Aorta (tissue), 5 donors: ENCODE measurements at regions not wholly inside any gene's neighbourhood (a gene's known extent, or its start where the extent isn't known, plus 50 kb on each side); places are given as distances from the start of the nearest gene placed in this dataset.
A peak's percentile ranks its signal among the peaks of the same experiment; 100 is the strongest.

Experiments used
- ATAC-seq: fragments of 200-7000 bp; cut with Tn5 transposase; one replicate; pipeline ENCODE4 v1.9.1; 2022; ENCODE audit warnings: moderate library complexity; ENCODE audit not compliant: low FRiP score
- DNase-seq, 2 donors: peaks; one replicate each; pipeline ENCODE4 v3.0.0-alpha.2; 2020
- H3K27ac ChIP-seq, 2 donors: one replicate each; pipeline ENCODE4 v1.5.1; 2013; ENCODE audit warnings: low read length in 2 of 2, mild to moderate bottlenecking in 2 of 2, moderate library complexity in 2 of 2, control low read depth in 1 of 2, inconsistent platforms in 1 of 2, low read depth in 1 of 2
- H3K27me3 ChIP-seq, 2 donors: one replicate each; pipeline ENCODE4 v1.6.1; 2013; ENCODE audit warnings: control low read depth in 1 of 2, low read length in 1 of 2, mild to moderate bottlenecking in 1 of 2, moderate library complexity in 1 of 2; ENCODE audit not compliant: insufficient read depth in 2 of 2, control insufficient read depth in 1 of 2
- H3K36me3 ChIP-seq, 2 donors: one replicate each; pipeline ENCODE4 v1.6.1; 2013; ENCODE audit warnings: control low read depth in 1 of 2, low read length in 1 of 2, mild to moderate bottlenecking in 1 of 2; ENCODE audit not compliant: insufficient read depth in 2 of 2, control insufficient read depth in 1 of 2
- H3K4me1 ChIP-seq, 2 donors: one replicate each; pipeline ENCODE4 v1.6.1; 2013; ENCODE audit warnings: low read length in 2 of 2, control low read depth in 1 of 2, mild to moderate bottlenecking in 1 of 2, moderate library complexity in 1 of 2; ENCODE audit not compliant: insufficient read depth in 2 of 2, control insufficient read depth in 1 of 2
- H3K4me3 ChIP-seq, 2 donors: one replicate each; pipeline ENCODE4 v1.5.1; 2013; ENCODE audit warnings: low read length in 2 of 2, control low read depth in 1 of 2, mild to moderate bottlenecking in 1 of 2
- H3K9me3 ChIP-seq: one replicate; pipeline ENCODE4 v1.6.1; 2013; ENCODE audit warnings: mild to moderate bottlenecking, low read length; ENCODE audit not compliant: control insufficient read depth
- WGBS, 2 donors: extraction: QIAGEN DNeasy Blood & Tissue Kit; methylation state at CpG; one replicate each; pipeline ENCODE4 v1.1.7; 2013; 5-methylcytosine and 5-hydroxymethylcytosine counted together
- intact Hi-C, 2 donors: fragments of 100-400 bp; cut with DNase I; formaldehyde crosslinking; loops; one replicate each; pipeline versions ENCODE4 v1.14.2 to v1.15.0; 2022
- donor health status: healthy with polysubstance abuse.
- donor health status: Bipolar disorder and iron deficiency.
- donor health status: DM: no; HTN: no; CAD: no.
- donor health status: DM: no; HTN: no; CAD: no.
- donor health status: DM: yes; HTN: yes; CAD: no.

DNA sequence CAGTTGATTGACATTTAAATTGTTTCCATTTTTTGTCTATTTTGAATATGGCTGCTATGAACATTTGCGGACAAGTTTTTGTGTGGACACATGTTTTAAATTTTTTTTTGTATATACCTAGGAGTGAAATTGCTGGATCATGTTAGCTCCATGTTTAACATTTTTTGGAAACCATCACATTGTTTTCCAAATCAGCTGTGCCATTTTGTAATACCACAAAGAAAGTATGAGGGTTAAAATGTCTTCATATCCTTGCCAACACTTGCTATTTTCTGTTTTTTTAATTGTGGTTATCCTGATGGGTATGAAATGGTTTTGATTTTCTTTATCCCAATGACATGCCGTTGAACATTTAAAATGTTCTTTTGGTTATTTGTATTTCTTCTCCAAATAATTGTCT is 52.1 kb downstream of the CARTPT start:
- no peaks in the 10 kb centered on the region for H3K9me3 ChIP-seq
- H3K4me3 ChIP-seq: no peak overlapping the region
- no peak for DNase-seq
- H3K27me3 ChIP-seq: no peaks in the 10 kb centered on the region
- no peaks in the 10 kb centered on the region for H3K4me1 ChIP-seq
- no peak for ATAC-seq
- H3K27ac ChIP-seq: no peak overlapping the region
- no peaks in the 10 kb centered on the region for H3K36me3 ChIP-seq
- 88 to 93% methylated on average over 2 of the region's 2 CpGs for WGBS, 2 donors
- intact Hi-C loops: no loop called here

DNA sequence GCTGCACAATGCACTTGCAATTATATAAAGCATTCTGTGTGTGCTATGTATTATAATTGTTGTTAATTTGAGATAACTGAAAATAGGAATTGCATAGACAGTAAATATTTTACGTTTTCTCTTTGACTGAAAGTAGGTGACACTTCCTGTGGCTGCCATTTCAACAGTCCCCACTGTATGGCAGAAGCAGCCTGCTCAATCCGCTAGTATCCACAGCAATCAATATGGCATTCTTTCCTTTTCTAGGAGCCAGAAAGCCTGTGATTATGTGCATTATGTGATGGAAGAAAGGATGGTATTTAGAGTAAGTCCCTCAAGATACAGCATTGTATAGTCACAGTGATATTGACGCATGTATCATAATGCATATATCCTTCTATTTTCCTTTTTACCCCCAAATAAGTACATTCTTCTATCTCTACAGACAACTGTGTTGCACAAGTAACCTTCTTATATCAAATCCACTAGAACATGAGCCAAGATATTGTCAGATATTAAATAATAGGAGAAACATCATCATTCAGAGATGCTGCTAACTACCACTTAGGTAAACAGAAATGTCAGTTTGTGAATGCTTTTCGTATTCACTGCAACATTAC is 59.7 kb downstream of the CARTPT start:
- Histone ChIP-seq H3K4me3 (no peak overlapping the region), H3K4me1 (no peaks in the 10 kb centered on the region), H3K27me3 (no peaks in the 10 kb centered on the region), H3K36me3 (no peaks in the 10 kb centered on the region), H3K9me3 (no peaks in the 10 kb centered on the region), H3K27ac (no peak overlapping the region)
- no peak for DNase-seq
- ATAC-seq: no peak
- intact Hi-C loops: no loop called here
- 36 to 56% methylated on average over 4 of the region's 4 CpGs for WGBS, 2 donors

DNA sequence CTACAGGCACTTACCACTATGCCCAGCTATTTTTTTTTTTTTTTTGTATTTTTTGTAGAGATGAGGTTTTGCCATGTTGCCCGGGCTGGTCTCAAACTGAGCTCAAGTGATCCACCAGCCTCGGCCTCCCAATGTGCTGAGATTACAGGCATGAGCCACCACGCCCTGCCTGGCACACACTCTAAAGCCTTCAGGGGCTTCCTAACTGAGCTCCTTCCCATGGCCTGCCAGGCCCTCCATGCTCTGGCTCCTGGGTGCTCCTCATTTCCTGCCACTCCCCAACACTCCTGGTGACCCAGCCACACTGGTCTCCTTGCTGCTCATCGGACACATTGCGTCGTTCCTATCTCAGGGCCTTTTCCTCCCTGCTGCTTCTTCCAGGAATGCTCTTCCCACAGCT is 61.5 kb downstream of the CARTPT start:
- WGBS, 2 donors: 91 to 95% methylated on average over 6 of the region's 6 CpGs
- Histone ChIP-seq H3K4me3 (no peak overlapping the region), H3K4me1 (no peaks in the 10 kb centered on the region), H3K36me3 (no peaks in the 10 kb centered on the region), H3K27me3 (no peaks in the 10 kb centered on the region), H3K9me3 (no peaks in the 10 kb centered on the region), H3K27ac (no peak overlapping the region)
- ATAC-seq (no peak), DNase-seq (no peak)
- intact Hi-C loops: loop anchor here (5.0 to 10.0 kb wide), 5 partner anchors 94 to 527 kb away; partner anchors contain the start of gene MAP1B (in 1 of the 2)

DNA sequence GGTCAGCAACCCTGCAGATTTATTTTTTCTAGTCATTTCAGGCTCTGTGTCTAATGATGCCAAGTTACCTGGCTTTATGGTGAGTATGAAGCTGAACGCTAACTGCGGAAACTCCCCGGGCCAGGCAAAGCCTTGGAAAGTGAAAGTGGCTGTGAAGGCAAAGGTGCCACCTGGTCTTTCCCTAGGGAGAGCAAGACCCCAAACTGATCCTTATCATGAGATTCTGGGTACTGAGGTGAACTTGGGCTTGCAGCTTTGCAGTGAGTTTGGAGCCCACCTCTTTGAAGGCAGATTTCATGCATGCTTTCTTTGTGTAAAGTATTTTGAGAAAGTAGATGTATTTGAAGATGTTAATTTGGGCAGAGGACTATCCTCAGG is 63.3 kb downstream of the CARTPT start:
- no peaks in the 10 kb centered on the region for H3K27me3 ChIP-seq
- DNase-seq: no peak
- WGBS, 2 donors: 38 to 41% methylated on average over 3 of the region's 3 CpGs
- peaks cover 2 to 6% of the 10 kb centered on the region in 2 donors for H3K4me1 ChIP-seq
- H3K9me3 ChIP-seq: no peaks in the 10 kb centered on the region
- intact Hi-C loops: loop anchor here (2.0 to 10.0 kb wide), 9 partner anchors 92 to 526 kb away; partner anchors contain the start of gene MAP1B (in 2 of the 2)
- no peaks in the 10 kb centered on the region for H3K36me3 ChIP-seq
- no peak for ATAC-seq
- peak overlapping the region; percentile 69 to 72 for H3K27ac ChIP-seq
- H3K4me3 ChIP-seq: peak overlapping the region; percentile 1 to 80

DNA sequence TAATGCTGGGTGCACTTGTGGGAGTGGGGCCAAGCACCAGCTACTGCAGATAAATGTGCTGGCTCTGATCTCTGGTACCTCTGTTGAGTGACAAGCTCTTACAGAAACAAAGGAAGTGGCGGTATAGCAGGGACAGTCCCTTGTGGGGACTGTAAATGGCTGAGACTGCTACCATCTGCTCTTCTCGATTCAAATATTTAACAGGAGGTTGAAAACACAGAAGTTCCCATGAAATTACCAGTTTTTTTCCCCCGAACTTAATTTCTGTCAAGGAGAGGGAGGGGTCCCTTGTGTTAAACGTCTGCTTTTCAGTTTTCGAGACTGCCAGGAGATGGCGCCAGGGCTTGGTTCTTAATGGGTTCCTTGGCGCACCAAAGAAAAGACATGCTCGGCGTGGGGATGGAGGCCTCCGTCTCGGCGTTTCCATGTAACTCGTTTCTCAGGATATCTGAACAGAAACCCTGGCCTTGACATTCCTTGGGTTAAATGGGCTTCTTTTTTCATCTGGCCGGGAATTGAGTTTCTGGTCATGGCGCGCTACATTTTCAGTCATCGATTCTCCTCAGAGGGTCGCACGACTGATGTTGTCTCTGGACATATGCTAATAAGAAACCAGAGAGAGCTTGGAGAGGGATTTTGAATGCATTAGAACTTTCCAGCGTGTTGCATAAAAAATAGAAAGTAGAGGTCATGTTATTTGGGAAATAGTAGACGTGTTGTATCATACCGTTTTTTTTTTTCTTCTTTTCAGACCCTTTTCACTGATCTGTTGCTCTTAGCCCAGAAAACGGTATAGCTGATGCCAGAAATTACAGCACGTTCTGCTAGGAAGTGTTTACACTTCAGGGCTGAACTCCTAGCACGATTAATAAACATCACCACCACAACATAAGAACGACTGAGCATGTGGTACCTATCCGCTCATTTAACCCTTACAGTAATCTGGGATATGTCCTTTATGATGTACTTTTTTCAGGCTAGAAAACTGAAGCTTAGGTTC is 64.0 kb downstream of the CARTPT start:
- 2 to 3% methylated on average over 27 of the region's 27 CpGs for WGBS, 2 donors
- Histone ChIP-seq H3K36me3 (no peaks in the 10 kb centered on the region), H3K4me1 (peaks cover 3 to 9% of the 10 kb centered on the region in 2 donors), H3K27me3 (no peaks in the 10 kb centered on the region), H3K9me3 (no peaks in the 10 kb centered on the region), H3K27ac (peak overlapping the region; percentile 91 to 97), H3K4me3 (peak overlapping the region in 1 of 2 donors; percentile 80)
- ATAC-seq (peak; percentile 89), DNase-seq (peak; percentile 89 to 94)
- intact Hi-C loops: loop anchor here (2.0 to 10.0 kb wide), 9 partner anchors 92 to 526 kb away; partner anchors contain the start of gene MAP1B (in 2 of the 2)

DNA sequence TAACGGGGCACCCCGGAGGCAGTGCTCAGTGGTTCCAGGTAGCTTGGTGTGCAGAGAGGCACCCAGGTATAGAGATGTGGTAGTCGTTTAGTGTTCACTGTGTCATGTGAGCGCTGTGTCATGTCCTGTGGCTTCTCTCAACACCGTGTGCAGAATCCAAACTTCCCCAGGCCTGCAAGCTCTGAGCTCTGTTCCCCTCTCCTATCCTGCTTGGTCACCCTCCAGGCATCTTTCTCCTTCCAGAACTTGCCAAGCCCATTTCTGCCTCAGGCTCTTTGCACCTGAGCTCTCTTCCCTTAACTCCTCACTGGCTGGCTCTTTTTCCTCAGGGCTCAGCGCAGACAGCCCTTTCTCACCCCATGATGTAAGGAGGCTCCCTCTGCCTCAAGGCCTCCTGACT is 64.8 kb downstream of the CARTPT start:
- Histone ChIP-seq H3K27ac (peak overlapping the region; percentile 19 to 97), H3K36me3 (no peaks in the 10 kb centered on the region), H3K9me3 (no peaks in the 10 kb centered on the region), H3K27me3 (no peaks in the 10 kb centered on the region), H3K4me3 (no peak overlapping the region), H3K4me1 (peaks cover 3 to 10% of the 10 kb centered on the region in 2 donors)
- ATAC-seq (peak; percentile 56), DNase-seq (no peak)
- intact Hi-C loops: loop anchor here (2.0 to 10.0 kb wide), 9 partner anchors 91 to 525 kb away; partner anchors contain the start of gene MAP1B (in 2 of the 2)
- WGBS, 2 donors: 57 to 68% methylated on average over 6 of the region's 6 CpGs

DNA sequence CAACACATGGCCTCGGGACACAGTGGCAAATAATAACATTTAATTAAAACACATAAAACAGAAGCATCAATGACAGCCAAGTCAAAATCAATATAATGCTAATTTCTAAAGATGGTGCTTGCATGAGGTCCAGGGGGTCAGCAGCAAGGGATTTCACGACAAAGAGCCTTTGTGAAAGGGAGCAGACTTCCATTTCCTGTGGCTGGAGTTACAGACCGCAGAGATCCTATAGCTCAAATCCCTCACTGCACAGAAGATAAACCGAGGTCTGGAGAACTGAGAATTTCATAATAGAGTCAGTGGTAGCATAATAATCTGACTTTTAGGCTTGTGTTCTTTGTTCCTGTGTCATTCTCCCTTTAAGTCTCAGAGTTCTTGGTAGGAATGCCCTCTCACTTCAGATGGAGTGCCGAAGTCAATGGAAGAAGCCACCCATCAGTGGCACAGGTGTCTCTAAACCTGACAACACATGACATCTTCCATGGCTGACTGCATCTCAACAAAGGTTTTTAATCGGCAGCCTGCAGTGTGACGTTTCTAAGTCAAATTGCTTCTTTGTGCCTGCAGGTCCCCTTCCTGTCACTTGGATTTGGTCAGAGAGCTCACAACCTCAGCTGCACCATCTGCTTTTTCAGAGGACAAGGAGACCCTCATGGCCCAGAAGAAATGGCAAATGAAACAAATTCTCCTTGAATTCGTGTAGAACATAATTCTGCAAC is 67.4 kb downstream of the CARTPT start:
- WGBS, 2 donors: 47 to 51% methylated on average over 8 of the region's 8 CpGs
- no peaks in the 10 kb centered on the region for H3K9me3 ChIP-seq
- ATAC-seq (no peak), DNase-seq (no peak)
- H3K27me3 ChIP-seq: no peaks in the 10 kb centered on the region
- no peaks in the 10 kb centered on the region for H3K36me3 ChIP-seq
- no peak overlapping the region for H3K4me3 ChIP-seq
- peak overlapping the region in 1 of 2 donors; percentile 11 for H3K27ac ChIP-seq
- intact Hi-C loops: loop anchor here in 1 of 2 donors (10.0 kb wide), 1 partner anchor 88 kb away; no protein-coding TSS in a partner anchor
- peaks cover 3 to 10% of the 10 kb centered on the region in 2 donors for H3K4me1 ChIP-seq

DNA sequence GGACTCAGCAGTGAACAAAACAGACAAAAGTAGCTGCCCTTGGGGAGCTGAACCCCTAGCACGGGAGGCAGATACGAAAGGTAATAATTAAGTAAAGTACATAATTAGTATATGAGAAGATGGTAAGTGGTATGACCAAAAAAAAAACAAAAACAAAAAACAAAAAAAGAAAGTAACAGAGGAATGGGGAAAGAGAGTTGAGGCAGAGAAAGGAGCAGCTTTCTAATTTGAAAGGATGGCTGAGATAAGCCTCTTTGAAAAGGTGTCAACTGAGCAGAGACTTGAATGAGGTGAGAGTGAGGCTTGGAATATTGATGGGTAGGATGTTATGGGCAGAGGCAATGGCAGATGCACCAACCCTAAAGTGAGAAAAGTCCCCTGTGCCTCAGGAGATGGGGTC is 69.7 kb downstream of the CARTPT start:
- DNase-seq (no peak), ATAC-seq (no peak)
- 97% methylated on average over 2 of the region's 2 CpGs for WGBS, 2 donors
- no peaks in the 10 kb centered on the region for H3K36me3 ChIP-seq
- no peaks in the 10 kb centered on the region for H3K9me3 ChIP-seq
- H3K27ac ChIP-seq: no peak overlapping the region
- H3K4me3 ChIP-seq: no peak overlapping the region
- no peaks in the 10 kb centered on the region for H3K27me3 ChIP-seq
- H3K4me1 ChIP-seq: peaks cover 3 to 10% of the 10 kb centered on the region in 2 donors
- intact Hi-C loops: loop anchor here in 1 of 2 donors (10.0 kb wide), 1 partner anchor 86 kb away; no protein-coding TSS in a partner anchor
